Heart right ventricle (tissue), 16 donors: ENCODE measurements at regions not wholly inside any gene's neighbourhood (a gene's known extent, or its start where the extent isn't known, plus 50 kb on each side); places are given as distances from the start of the nearest gene placed in this dataset.
"Not testable (repeated sequence)": the region's sequence is repeated elsewhere in the genome, so short reads cannot be mapped to it uniquely, and the experiment has no call there.

Source experiments
- ATAC-seq, 8 donors: fragments of 200-7000 bp; cut with Tn5 transposase; one replicate each; pipeline ENCODE4 v1.9.1; 2020; ENCODE audit warnings: mild to moderate bottlenecking in 8 of 8, moderate library complexity in 8 of 8, moderate number of reproducible peaks in 1 of 8
- DNase-seq, 2 donors: peaks; one replicate each; pipeline ENCODE4 v3.0.0-alpha.2; 2020
- H3K27ac ChIP-seq, 10 donors: fragments of 200-600 bp; sonication (generic) in 2 of 10; one replicate each; pipeline versions ENCODE4 v1.5.0 to v1.8.0; 2020 to 2022; ENCODE audit warnings: mild to moderate bottlenecking in 3 of 10
- H3K27me3 ChIP-seq, 7 donors: fragments of 200-600 bp; one replicate each; pipeline ENCODE4 v1.8.0; 2021 to 2022; ENCODE audit warnings: mild to moderate bottlenecking in 2 of 7
- H3K36me3 ChIP-seq, 9 donors: fragments of 200-600 bp; sonication (generic) in 1 of 9; one replicate each; pipeline versions ENCODE4 v1.5.0 to v1.8.0; 2020 to 2022; ENCODE audit warnings: mild to moderate bottlenecking in 2 of 9
- H3K4me1 ChIP-seq, 9 donors: fragments of 200-600 bp; sonication (generic) in 1 of 9; one replicate each; pipeline versions ENCODE4 v1.5.0 to v1.8.0; 2020 to 2022; ENCODE audit warnings: mild to moderate bottlenecking in 4 of 9
- H3K4me3 ChIP-seq, 10 donors: fragments of 200-600 bp; sonication (generic) in 2 of 10; one replicate each; pipeline versions ENCODE4 v1.5.0 to v1.8.0; 2020 to 2022; ENCODE audit warnings: mild to moderate bottlenecking in 7 of 10, moderate library complexity in 2 of 10
- H3K9me3 ChIP-seq, 11 donors: fragments of 200-600 bp in 10 of 11; sonication (generic) in 2 of 11; one replicate each; pipeline versions ENCODE4 v1.5.0 to v1.8.0; 2013 to 2022; ENCODE audit warnings: mild to moderate bottlenecking in 2 of 11, control low read depth in 1 of 11, moderate library complexity in 1 of 11
- WGBS, 2 donors: extraction: QIAGEN DNeasy Blood & Tissue Kit; methylation state at CpG; one replicate each; pipeline ENCODE4 v1.1.7; 2013; ENCODE audit warnings: inconsistent platforms in 1 of 2; 5-methylcytosine and 5-hydroxymethylcytosine counted together
- intact Hi-C, 10 donors: fragments of 100-400 bp; cut with DNase I; formaldehyde crosslinking; loops; one replicate each; pipeline versions ENCODE4 v1.11.1 to v1.14.2; 2022
- TF ChIP-seq, protein P1 (sequence below), 9 donors: fragments of 200-600 bp; sonication (generic) in 2 of 9; IDR thresholded peaks; one replicate each; pipeline versions ENCODE4 v1.5.0 to v1.8.0; 2021 to 2022; ENCODE audit warnings: antibody characterized with exemption in 9 of 9, mild to moderate bottlenecking in 5 of 9, moderate library complexity in 1 of 9
- donor health status: Arrhythmogenic right ventricular cardiomyopathy.
- donor health status: ischemic (EF 13 %, LVEDD 7.1; RV severe dilation, severe dysfunction).
- donor health status: healthy with polysubstance abuse.
- donor health status: DM: no; HTN: yes; CAD: no.
- donor health status: DM: no; HTN: no; CAD: no.
- donor health status: ischemic (EF 25% LVEDD 6.9; RV normal size, moderate dysfunction).
- donor health status: ischemic (EF 25% LVEDD 5.7; RV mildly dilated, moderate dysfunction).
- donor health status: healthy.
- donor health status: DM: yes; HTN: yes; CAD: no.
- donor health status: Ischemic cardiomyopathy.
- donor health status: ischemic (EF 35%, LVEDD 5.7; RV mildly dilated, moderate dysfunction).
- donor health status: nonischemic (EF 11% LVEDD 7.7; RV severe dilation, severe dysfunction).
- donor health status: DM: yes; HTN: yes; CAD: no.
- donor health status: PGD.
- donor health status: ischemic (EF 29% LVEDD 5.4; RV normal size, mild dysfunction).
- donor health status: nonischemic (EF 23%, LVEDD 6.1; RV moderate dilation, normal function).

DNA sequence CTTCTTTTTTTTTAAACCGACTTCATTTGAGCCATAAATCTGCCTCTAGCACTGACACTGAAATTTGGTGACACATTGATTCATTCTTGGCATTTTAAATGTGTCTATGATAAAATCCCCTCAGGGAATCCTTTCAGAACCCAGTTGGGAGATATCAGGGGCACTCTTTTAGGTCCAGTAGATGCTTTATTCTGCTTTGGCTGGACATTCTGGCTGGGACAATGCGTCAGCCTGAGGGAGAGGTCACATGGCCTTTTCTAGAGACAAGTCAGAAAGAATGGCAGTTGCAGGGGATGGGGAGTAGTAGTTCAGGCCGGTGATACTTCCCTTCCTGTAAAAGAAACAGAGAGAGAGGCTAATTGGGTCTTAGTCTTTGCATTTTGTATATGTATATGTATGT is 63.1 kb downstream of the TRIM43 start:
- H3K36me3 ChIP-seq, intact Hi-C loops, H3K4me3 ChIP-seq, H3K4me1 ChIP-seq, H3K27ac ChIP-seq, H3K27me3 ChIP-seq, DNase-seq, H3K9me3 ChIP-seq: not testable (repeated sequence)
- peak in 1 of 8 donors; percentile 39 for ATAC-seq
- no CpG with 5 or more reads among the region's 3 CpGs for WGBS, 2 donors

DNA sequence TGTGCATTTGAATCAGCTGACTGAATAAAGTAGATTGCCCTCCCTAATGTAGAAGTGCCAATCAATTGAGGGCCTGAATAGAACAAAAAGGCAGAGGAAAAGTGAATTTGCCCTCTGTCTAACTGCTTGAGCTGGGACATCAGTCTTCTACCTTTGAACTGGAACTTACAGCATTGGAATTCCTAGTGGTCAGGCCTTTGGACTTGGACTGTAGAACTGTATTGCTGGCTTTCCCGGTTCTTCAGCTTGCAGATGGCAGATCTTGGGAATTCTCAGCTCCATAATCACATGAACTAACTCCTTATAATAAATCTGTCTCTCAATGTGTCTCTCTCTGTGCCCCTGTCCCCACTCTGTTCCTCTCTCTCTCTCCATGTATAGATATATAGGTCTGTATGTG is 64.8 kb downstream of the TRIM43 start:
- H3K4me1 ChIP-seq, DNase-seq, H3K36me3 ChIP-seq, H3K27ac ChIP-seq, H3K4me3 ChIP-seq, intact Hi-C loops, ATAC-seq, H3K27me3 ChIP-seq, H3K9me3 ChIP-seq: not testable (repeated sequence)
- 89 to 97% methylated on average over 1 of the region's 1 CpG for WGBS, 2 donors

DNA sequence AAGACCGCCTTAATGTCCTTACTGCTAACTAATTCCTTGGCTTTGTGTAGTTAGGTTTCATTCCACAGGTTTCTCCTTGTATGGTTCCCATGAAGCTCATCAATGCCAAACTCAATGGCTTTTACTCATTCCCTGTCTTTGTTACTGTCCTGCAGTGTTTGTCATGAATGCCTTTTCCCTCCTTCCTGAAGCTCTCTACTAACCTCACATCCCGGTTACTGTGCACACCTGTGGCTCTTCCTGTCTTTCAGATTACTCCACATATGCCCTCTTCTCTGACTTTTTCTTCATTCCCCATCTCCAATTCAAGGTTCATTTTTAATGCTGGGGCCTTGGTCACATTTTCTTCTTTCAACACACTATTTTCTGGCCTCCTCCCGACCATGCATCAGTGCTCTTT is 66.1 kb downstream of the TRIM43 start:
- H3K4me3 ChIP-seq, H3K36me3 ChIP-seq, H3K4me1 ChIP-seq, DNase-seq, intact Hi-C loops, H3K27me3 ChIP-seq, H3K27ac ChIP-seq, H3K9me3 ChIP-seq, ATAC-seq: not testable (repeated sequence)
- 89 to 94% methylated on average over 3 of the region's 3 CpGs for WGBS, 2 donors

DNA sequence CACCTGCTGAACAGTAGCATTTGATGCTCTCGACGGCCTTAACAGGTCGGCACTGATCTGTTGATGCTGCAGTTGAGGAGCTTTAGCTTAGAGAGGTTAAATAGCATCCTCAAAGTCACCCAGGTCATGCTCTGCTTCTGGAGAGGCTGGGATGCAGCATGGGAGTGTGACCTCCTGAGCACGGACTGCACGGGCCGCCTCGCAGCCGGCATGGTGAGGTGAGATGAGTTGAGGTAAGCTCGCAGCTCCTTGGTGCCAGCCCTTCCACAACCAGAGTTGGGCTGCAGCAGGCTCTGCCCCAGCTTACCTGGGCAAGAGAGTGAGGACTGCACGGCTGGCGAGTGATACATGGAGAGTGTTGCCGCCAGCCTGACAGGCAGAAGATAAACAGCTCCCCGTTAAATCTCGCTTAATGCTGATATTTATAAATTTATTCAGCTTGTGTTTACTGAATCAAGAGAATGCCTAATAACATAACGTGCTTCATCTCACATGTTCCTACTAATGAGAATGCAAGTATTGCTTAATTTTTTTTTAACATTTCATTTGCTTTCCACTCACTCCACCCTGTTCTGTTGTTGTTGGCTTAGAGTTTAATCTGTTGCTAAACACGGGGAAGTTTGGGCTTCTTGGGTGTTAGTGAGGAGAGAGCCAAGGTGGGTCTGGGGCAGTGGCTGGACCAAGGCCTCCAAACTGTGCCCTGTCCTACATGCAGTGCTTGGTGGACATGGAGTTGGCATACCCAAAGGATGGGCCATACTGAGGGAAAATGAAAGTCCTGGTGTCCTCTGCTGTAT is 69.2 kb downstream of the TRIM43 start:
- ATAC-seq: peak in 1 of 8 donors; percentile 11
- H3K9me3 ChIP-seq, H3K4me1 ChIP-seq, H3K4me3 ChIP-seq, H3K27ac ChIP-seq, DNase-seq, intact Hi-C loops, H3K36me3 ChIP-seq: not testable (repeated sequence)
- WGBS, 2 donors: 89% methylated on average over 16 of the region's 16 CpGs
- peaks cover 0 to 12% (median 0%) of the 10 kb centered on the region in 7 donors for H3K27me3 ChIP-seq

DNA sequence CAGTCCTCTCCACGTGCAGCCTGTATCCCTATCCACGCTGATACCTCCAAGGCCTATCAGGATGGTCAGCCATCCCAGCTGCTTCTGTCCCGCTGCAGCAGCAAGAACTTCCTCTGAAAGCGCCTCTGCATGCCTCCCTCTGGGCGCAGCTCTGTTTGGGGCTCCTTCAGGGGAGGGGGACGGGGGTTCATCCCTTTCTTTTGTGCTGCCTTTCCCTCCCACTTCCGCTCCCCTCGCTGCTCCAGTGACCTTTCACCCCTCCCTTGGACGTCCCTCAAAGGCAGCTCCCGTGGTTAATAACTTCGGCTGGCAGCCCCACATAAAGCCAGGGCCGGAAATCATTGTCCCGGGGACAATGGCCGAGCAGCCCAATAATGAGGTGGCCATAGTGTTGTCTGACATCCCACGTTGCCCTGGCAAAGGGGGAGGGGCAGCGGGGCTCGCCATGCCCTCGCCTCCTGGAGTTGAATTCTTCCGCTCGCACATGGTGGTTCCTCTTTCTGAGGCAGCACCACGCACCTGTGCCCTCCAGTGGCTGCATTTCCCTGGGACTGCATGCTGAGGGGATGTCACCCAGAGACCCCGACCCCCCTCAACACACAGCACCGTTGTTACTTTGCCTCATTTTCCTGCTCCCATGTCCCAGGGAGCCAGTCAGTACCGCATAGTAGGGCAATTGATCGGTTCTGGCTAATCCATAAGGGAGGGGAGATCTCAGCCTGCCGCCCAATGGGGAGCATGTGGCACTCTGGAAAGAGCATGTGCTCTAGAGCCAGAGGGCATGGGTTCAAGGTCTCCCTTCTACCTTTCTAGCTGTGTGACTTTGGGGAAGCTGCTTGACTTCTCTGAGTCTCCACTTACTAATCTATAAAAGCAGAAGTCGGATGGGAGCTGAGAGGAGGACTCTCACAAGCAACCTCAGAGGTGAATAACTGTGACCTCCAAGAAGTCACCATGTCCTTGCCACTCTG is 72.0 kb downstream of the TRIM43 start:
- peaks cover 0 to 12% (median 0%) of the 10 kb centered on the region in 7 donors for H3K27me3 ChIP-seq
- H3K27ac ChIP-seq, H3K36me3 ChIP-seq, H3K9me3 ChIP-seq, intact Hi-C loops, ATAC-seq, DNase-seq, H3K4me3 ChIP-seq, H3K4me1 ChIP-seq: not testable (repeated sequence)
- WGBS, 2 donors: 49 to 58% methylated on average over 27 of the region's 27 CpGs

DNA sequence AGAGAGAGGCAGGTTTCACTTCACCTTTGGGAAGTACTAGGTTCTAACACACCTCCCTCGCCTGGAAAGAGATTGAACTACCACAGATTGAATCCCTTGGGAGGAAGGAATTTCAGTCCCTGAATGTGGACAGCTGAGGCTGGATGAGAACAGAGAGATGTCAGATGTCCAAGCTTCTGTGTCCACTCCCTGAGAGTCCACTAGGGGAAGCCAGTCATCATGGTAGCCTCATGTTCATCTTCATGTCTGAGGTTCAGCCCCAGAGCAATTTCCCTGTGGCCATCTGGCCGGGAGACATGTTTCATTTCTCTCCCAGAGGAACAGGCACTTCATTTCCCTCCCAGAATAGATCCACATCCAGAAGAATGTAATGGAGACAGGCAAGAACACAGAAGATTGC is 74.8 kb downstream of the TRIM43 start:
- H3K9me3 ChIP-seq, H3K36me3 ChIP-seq, H3K4me3 ChIP-seq, H3K27ac ChIP-seq, intact Hi-C loops, DNase-seq: not testable (repeated sequence)
- peak in 1 of 8 donors; percentile 44 for ATAC-seq
- TF ChIP-seq, protein P1, sequence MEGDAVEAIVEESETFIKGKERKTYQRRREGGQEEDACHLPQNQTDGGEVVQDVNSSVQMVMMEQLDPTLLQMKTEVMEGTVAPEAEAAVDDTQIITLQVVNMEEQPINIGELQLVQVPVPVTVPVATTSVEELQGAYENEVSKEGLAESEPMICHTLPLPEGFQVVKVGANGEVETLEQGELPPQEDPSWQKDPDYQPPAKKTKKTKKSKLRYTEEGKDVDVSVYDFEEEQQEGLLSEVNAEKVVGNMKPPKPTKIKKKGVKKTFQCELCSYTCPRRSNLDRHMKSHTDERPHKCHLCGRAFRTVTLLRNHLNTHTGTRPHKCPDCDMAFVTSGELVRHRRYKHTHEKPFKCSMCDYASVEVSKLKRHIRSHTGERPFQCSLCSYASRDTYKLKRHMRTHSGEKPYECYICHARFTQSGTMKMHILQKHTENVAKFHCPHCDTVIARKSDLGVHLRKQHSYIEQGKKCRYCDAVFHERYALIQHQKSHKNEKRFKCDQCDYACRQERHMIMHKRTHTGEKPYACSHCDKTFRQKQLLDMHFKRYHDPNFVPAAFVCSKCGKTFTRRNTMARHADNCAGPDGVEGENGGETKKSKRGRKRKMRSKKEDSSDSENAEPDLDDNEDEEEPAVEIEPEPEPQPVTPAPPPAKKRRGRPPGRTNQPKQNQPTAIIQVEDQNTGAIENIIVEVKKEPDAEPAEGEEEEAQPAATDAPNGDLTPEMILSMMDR (IDR thresholded peaks at IDR 0.05): peak in 3 of 9 donors; percentile 12 to 22 (median 16)
- 52 to 64% methylated on average over 2 of the region's 2 CpGs for WGBS, 2 donors
- H3K27me3 ChIP-seq: peaks cover 0 to 12% (median 0%) of the 10 kb centered on the region in 7 donors
- peaks cover 0 to 26% (median 13%) of the 10 kb centered on the region in 9 donors for H3K4me1 ChIP-seq
